ENCODE measurements at regions not wholly inside any gene's neighbourhood (a gene's known extent, or its start where the extent isn't known, plus 50 kb on each side); places are given as distances from the start of the nearest gene placed in this dataset.

DNA sequence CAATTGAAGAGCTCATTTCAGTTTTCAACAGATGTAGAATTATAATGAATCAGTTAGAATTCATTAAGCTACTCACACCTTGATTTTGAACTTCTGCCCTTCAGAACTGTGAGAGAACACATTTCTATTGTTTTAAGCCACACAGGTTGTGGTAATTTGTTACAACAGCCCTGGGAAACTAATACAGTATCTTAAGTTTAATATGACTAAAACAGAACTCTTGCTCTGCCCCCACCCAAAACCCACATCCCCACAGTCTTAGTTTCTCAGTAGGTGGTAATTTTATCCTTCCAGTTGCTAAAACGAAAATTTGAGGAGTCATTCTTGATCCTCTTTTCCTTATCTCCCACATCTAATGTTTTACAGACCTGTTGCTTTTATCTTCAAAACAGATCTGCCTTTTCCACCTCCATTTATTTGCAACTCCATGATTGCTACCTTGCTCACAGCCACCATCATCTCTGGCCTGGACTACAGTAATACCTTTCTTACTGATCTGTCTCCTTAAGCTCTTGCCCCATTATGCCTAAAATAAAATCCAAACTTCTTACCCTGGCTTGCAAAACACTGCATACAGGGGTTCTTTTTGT is 72.8 kb upstream of the NXPH1 start:
- TF ChIP-seq, protein P1, sequence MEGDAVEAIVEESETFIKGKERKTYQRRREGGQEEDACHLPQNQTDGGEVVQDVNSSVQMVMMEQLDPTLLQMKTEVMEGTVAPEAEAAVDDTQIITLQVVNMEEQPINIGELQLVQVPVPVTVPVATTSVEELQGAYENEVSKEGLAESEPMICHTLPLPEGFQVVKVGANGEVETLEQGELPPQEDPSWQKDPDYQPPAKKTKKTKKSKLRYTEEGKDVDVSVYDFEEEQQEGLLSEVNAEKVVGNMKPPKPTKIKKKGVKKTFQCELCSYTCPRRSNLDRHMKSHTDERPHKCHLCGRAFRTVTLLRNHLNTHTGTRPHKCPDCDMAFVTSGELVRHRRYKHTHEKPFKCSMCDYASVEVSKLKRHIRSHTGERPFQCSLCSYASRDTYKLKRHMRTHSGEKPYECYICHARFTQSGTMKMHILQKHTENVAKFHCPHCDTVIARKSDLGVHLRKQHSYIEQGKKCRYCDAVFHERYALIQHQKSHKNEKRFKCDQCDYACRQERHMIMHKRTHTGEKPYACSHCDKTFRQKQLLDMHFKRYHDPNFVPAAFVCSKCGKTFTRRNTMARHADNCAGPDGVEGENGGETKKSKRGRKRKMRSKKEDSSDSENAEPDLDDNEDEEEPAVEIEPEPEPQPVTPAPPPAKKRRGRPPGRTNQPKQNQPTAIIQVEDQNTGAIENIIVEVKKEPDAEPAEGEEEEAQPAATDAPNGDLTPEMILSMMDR (IDR thresholded peaks at IDR 0.05): no peak
- TF ChIP-seq EP300 (IDR thresholded peaks at IDR 0.05) (no peak), POLR2AphosphoS5 (IDR thresholded peaks at IDR 0.05) (no peak), POLR2A (IDR thresholded peaks at IDR 0.05) (no peak)
